Body of pancreas (tissue), 4 donors: ENCODE measurements at regions not wholly inside any gene's neighbourhood (a gene's known extent, or its start where the extent isn't known, plus 50 kb on each side); places are given as distances from the start of the nearest gene placed in this dataset.

Experiments used
- POLR2A ChIP-seq, 3 donors: fragments of 450-650 bp; IDR thresholded peaks; one replicate each; pipeline ENCODE4 v1.6.1; 2016; ENCODE audit warnings: antibody characterized with exemption in 3 of 3, mild to moderate bottlenecking in 2 of 3
- TF ChIP-seq, protein P1 (sequence below), 7 experiments: fragments of 450-650 bp in 4 of 7; fragments of 200-600 bp in 3 of 7; sonication (generic) in 3 of 7; IDR thresholded peaks; one replicate each; pipeline ENCODE4 v1.5.1; 2016 to 2019; ENCODE audit warnings: antibody characterized with exemption in 7 of 7

DNA sequence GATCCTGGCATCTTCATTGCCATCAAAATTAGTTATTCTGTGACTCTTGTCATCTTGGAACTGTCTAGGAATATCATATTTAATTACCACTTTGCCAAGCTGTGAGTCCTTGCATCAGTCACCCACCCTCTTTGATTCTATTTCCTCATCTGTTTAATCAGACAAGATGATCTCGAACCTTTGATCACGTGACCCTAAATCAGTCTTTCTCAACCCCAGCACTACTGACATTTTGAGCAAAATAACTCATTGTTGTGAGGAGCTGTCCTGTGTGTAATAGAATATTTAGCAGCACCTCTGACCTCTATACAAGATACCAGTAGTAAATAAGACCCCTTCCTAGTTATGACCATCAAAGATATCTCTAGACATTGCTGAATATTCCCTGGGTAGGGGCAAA lies 343.4 kb upstream of the ARPP21 start:
- TF ChIP-seq, protein P1, sequence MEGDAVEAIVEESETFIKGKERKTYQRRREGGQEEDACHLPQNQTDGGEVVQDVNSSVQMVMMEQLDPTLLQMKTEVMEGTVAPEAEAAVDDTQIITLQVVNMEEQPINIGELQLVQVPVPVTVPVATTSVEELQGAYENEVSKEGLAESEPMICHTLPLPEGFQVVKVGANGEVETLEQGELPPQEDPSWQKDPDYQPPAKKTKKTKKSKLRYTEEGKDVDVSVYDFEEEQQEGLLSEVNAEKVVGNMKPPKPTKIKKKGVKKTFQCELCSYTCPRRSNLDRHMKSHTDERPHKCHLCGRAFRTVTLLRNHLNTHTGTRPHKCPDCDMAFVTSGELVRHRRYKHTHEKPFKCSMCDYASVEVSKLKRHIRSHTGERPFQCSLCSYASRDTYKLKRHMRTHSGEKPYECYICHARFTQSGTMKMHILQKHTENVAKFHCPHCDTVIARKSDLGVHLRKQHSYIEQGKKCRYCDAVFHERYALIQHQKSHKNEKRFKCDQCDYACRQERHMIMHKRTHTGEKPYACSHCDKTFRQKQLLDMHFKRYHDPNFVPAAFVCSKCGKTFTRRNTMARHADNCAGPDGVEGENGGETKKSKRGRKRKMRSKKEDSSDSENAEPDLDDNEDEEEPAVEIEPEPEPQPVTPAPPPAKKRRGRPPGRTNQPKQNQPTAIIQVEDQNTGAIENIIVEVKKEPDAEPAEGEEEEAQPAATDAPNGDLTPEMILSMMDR (IDR thresholded peaks at IDR 0.05), result no peak
- TF ChIP-seq POLR2A (IDR thresholded peaks at IDR 0.05), result no peak
